ENCODE measurements at regions not wholly inside any gene's neighbourhood (a gene's known extent, or its start where the extent isn't known, plus 50 kb on each side); places are given as distances from the start of the nearest gene placed in this dataset.

- DNase-seq (ENCODE audit: low read depth): no peak
- CTCF ChIA-PET: interaction anchor here (0.6 to 1.0 kb wide), 3 partner anchors 11 to 40 kb away, joined by 3 to 4 read pairs (median 3); no protein-coding TSS in a partner anchor
- Histone ChIP-seq H3K36me3 (ENCODE audit: control insufficient read depth, insufficient read depth, low read length) (no peaks in the 10 kb centered on the region), H3K27me3 (ENCODE audit: control insufficient read depth, insufficient read depth, low read length) (no peaks in the 10 kb centered on the region), H3K4me3 (ENCODE audit: low read depth, low read length) (no peak overlapping the region)
- POLR2A ChIA-PET: no interaction called here
- no peak for TF ChIP-seq CTCF (IDR thresholded peaks at IDR 0.05; ENCODE audit: insufficient read depth, low read depth, low read length)
Measured at GRCh38 chr6:11341303-11341702, 108.8 kb upstream of the NEDD9 start.

DNA sequence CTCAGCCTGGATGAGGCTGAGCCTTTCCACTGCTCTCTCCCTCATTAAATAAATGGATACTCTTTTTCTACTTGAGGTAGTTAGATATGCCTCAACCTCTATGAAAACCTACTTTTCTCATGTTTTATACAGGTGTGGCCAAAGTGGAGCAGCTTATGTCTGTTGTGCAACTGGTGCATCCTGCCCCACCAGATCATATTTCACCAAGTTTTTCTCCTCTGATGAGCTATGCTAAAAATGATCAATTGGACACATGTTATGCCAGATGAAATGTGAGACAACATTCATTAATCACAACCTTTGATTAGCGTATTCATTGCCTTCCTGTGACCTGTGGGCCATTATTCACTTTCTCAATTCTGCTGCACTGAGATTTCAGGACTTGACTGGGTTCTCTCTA lies 106.9 kb upstream of the NEDD9 start:
- Histone ChIP-seq H3K27me3 (ENCODE audit: control insufficient read depth, insufficient read depth, low read length) (no peaks in the 10 kb centered on the region), H3K4me3 (ENCODE audit: low read depth, low read length) (no peak overlapping the region), H3K36me3 (ENCODE audit: control insufficient read depth, insufficient read depth, low read length) (no peaks in the 10 kb centered on the region)
- POLR2A ChIA-PET: no interaction called here
- TF ChIP-seq CTCF (IDR thresholded peaks at IDR 0.05; ENCODE audit: insufficient read depth, low read depth, low read length): no peak
- CTCF ChIA-PET: no interaction called here
- no peak for DNase-seq (ENCODE audit: low read depth)

DNA sequence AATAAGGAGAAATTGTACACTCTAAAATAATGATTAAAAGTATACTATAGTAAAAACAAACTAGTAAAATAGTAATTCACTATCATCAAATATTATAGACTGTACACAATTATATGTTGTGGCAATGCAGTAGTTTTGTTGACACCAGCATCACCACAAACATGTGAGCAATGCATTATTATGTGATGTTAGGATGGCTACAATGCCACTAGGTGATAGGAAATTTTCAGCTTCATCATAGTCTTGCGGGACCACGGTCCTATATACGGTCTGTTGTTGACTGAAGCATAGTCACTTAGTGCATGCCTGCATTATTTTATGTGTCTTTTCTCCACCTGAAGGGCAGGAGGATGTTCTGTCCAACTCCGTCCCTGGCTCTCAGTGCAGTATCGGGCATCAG lies 104.8 kb upstream of the NEDD9 start:
- H3K4me3 ChIP-seq (ENCODE audit: low read depth, low read length): no peak overlapping the region
- POLR2A ChIA-PET: no interaction called here
- DNase-seq (ENCODE audit: low read depth): no peak
- H3K36me3 ChIP-seq (ENCODE audit: control insufficient read depth, insufficient read depth, low read length): no peaks in the 10 kb centered on the region
- no peaks in the 10 kb centered on the region for H3K27me3 ChIP-seq (ENCODE audit: control insufficient read depth, insufficient read depth, low read length)
- CTCF ChIA-PET: no interaction called here
- TF ChIP-seq CTCF (IDR thresholded peaks at IDR 0.05; ENCODE audit: insufficient read depth, low read depth, low read length): no peak

DNA sequence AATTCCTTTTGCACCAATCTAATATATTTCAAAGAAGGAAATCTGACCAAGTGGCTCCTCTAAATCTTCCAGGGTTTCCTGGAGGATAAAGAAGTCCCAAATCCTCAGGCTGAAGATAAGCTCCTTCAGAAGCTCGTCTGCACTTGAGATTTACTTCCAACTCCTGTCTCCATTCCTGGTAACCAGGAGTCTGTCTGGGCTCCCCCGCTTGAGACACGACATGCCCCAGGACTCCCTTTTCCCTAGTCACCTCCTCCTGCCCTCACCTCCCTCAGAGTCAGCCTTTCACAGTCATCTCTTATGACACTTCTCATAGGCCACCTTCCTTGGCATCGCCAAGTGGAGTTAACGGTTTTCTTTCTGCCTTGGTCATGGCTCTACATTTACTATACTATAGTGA lies 103.4 kb upstream of the NEDD9 start:
- no peak for TF ChIP-seq CTCF (IDR thresholded peaks at IDR 0.05; ENCODE audit: insufficient read depth, low read depth, low read length)
- POLR2A ChIA-PET: no interaction called here
- CTCF ChIA-PET: no interaction called here
- no peaks in the 10 kb centered on the region for H3K36me3 ChIP-seq (ENCODE audit: control insufficient read depth, insufficient read depth, low read length)
- H3K27me3 ChIP-seq (ENCODE audit: control insufficient read depth, insufficient read depth, low read length): no peaks in the 10 kb centered on the region
- no peak overlapping the region for H3K4me3 ChIP-seq (ENCODE audit: low read depth, low read length)
- no peak for DNase-seq (ENCODE audit: low read depth)

DNA sequence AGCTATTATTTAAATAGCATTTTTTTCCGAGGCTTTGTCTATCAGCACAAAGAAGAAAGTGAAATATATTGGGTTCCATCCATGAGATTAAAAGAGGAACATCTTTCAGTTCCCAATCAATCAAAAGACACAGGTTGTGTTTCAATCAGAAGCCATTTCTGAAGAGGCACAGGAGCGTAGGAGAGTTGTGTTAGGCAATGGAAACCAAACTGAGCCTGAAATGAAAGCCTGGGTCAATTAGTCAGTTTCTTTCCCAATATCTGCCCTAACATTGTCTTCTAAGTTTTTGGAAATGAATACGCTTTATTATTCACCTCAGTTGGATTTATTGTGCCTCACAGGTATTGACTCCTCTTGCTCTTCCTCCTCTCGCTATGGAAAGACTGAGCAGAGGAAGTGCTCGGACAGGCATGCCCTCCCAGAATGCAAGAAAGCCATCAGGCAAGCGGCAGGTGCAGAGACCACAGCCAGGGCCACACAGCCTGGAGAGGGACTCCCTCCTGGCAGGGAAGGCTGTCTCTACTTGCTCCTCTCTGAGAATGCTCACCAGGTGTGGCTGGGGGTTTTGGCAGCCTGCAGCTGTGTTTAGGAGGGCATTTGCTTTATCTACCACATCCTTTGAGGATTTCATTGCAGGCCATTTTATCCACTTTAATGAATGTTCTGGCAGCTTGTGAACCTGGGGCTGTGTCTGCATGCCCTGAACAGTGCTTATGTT lies 100.8 kb upstream of the NEDD9 start:
- H3K36me3 ChIP-seq (ENCODE audit: control insufficient read depth, insufficient read depth, low read length): no peaks in the 10 kb centered on the region
- no peak for DNase-seq (ENCODE audit: low read depth)
- POLR2A ChIA-PET: no interaction called here
- TF ChIP-seq CTCF (IDR thresholded peaks at IDR 0.05; ENCODE audit: insufficient read depth, low read depth, low read length): no peak
- H3K27me3 ChIP-seq (ENCODE audit: control insufficient read depth, insufficient read depth, low read length): no peaks in the 10 kb centered on the region
- CTCF ChIA-PET: interaction anchor here (1.0 to 1.3 kb wide), 2 partner anchors 22 to 250 kb away, joined by 3 read pairs; no protein-coding TSS in a partner anchor
- H3K4me3 ChIP-seq (ENCODE audit: low read depth, low read length): no peak overlapping the region
